Stimulated activated naive CD4-positive, alpha-beta T cell (primary cell): ENCODE measurements at regions not wholly inside any gene's neighbourhood (a gene's known extent, or its start where the extent isn't known, plus 50 kb on each side); places are given as distances from the start of the nearest gene placed in this dataset.
"Not testable (repeated sequence)": the region's sequence is repeated elsewhere in the genome, so short reads cannot be mapped to it uniquely, and the experiment has no call there.

Experiments
- DNase-seq, 6 experiments: peaks; one replicate each; lab custom pipeline; 2025; lab: John Stamatoyannopoulos, UW

GRCh38 chr9:22225856-22226255, 216.8 kb upstream of the CDKN2B start:
- not testable (repeated sequence) for DNase-seq

- no peak for DNase-seq
These were observed 218.6 kb upstream of the DMRTA1 start for GRCh38 chr9:22227986-22228385.

GRCh38 chr9:22228542-22228941, 218.1 kb upstream of the DMRTA1 start:
- DNase-seq, result no peak

- no peak for DNase-seq
These were observed 217.6 kb upstream of the DMRTA1 start for GRCh38 chr9:22229069-22229468.

DNA sequence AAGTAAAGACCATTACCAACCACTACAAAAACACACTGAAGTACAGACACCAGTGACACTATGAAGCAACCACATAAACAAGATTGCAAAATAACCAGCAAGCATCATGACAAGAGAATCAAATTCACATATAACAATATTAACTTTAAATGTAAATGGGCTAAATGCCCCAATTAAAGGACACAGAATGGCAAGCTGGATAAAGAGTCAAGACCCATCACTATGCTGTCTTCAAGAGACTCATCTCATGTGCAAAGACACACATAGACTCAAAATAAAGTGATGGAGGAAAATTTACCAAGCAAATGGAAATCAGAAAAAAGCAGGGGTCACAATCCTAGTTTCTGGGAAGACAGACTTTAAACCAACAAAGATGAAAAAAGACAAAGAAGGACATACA, 215.3 kb upstream of the DMRTA1 start:
- not testable (repeated sequence) for DNase-seq

DNA sequence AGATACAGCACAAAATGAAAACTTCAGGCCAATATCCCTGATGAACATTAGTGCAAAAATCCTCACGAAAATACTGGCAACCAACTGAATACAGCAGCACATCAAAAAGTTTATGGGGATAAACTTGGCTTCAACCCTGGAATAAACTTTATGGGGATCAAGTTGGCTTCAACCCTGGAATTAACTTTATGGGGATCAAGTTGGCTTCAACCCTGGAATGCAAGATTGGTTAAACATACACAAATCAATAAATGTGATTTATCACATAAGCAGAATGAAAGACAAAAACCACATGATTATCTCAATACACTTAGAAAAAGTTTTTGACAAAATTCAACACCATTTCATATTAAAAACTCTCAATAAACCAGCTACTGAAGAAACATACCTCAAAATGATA, 213.7 kb upstream of the DMRTA1 start:
- DNase-seq, result no peak

- no peak for DNase-seq
These were observed 208.9 kb upstream of the DMRTA1 start for GRCh38 chr9:22237497-22238363.

DNA sequence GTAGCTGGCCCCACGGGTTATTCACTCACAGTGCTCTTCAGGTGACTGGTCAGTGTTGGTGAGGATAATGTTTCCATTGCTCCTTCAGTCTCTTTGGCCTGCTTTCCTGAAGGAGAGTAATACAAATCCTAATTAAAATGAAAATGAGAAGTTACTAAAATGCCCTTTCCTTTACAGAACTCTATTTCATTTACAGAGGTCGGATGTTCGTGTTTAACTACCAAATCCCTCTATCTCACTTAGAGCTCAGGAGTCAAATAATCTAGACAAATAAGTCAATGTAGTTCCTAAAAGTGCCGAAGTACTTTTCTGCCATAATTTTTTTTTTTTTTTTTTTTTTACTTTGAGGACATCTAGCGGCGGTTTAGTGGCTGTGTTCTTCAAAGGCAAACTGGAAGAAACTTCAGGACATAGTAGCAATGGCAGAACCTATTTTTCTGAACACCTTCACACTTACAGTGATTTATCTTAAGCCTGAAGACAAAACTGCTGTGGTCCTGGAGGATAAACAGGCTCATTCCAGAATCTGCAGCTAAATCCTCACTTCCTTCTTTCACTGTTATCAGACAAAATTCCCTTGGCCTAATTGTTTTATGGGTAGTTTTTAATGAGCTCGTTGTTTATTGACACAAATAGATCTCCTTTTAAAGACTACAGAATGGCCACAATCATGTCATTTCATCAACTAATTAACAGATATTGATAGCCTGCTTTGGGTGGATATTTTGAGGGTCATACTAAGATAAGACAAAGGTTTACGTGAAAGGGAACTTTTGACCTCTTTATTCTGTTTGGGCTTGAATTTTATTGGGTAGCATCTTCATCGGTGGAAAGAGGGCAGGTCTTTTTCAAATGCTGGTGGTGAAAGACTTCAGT, 207.6 kb upstream of the DMRTA1 start:
- peak in 2 of 6 experiments; percentile 4 to 16 for DNase-seq

- no peak for DNase-seq
These were observed 206.0 kb upstream of the DMRTA1 start for GRCh38 chr9:22240619-22241018.

DNA sequence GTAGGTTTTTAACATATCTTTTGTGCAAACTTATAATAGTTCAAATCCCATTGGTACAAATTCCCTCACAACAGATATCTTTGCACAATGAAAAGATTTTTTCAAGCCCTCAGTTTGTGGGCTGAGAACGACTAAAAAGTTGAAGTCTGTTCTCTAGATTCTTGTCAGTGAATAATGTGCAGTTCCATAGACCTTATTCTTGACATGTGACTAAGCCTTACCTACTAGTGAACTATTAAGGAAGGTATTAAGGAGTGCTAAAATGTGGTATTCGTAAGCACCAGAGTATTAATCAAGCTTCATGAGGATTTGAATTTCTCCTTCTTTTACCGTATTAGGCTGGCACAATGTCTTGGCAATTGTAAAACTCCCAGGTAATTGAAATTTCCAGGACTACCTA, 205.6 kb upstream of the DMRTA1 start:
- no peak for DNase-seq

DNA sequence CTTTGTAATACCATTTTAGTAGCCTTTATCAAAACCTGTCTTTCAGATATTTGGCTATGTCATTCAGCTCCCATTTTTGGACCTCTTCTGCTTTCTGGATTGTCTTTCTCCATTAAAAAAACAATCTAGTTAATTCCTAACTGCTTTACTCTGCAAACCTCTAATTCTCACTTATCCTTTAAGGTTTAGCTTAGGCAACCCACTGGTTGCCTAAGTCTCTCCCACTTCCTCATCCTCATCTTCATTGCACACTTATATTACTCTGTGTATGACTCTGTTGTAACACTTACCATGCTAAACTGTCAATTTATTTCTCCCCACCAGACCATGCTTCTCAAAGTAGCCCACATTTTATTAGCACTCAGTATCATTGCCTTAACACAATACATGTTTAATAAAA, 205.0 kb upstream of the DMRTA1 start:
- DNase-seq, result no peak

DNA sequence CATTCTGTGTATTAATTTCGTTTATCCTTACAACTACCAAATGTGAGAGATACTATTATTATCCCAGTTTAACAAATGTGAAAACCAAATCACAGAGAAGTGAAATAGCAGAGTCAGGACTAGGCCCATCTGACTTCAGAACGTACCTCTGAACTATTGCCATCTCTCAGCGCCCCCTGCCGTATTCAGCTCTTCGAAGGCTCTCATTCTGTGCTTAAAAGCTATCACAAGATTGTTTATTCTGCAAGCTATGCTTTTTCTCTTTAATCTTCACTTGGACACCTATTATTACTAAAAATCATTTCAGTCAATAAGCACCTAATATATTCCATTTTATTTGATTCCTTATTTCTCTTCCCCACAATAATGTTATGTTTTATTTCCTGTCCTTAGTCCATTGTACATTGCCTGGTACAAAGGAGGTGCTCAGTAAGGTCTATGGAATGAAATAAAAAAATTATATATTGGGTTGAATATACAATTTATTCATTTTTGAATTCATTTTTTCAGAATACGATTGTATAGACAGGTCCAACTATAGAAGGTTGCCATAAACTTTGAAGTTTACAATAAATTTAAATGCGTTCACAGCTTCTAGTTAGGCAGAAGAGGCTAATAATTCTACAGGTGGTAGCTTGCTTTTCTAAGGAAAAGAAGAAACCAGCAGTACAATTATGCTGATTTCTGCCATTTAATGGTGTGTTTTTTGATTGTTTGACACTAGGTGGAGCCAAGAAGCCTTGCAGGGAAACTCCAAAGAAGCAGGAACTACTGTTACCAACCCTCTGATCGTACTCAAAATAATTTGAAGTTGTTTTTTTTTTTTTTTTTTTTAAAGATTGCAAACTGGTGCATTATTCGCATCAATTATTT, 202.2 kb upstream of the DMRTA1 start:
- peak in 2 of 6 experiments; percentile 6 to 17 for DNase-seq

- no peak for DNase-seq
These were observed 191.3 kb upstream of the DMRTA1 start for GRCh38 chr9:22255337-22255736.

DNA sequence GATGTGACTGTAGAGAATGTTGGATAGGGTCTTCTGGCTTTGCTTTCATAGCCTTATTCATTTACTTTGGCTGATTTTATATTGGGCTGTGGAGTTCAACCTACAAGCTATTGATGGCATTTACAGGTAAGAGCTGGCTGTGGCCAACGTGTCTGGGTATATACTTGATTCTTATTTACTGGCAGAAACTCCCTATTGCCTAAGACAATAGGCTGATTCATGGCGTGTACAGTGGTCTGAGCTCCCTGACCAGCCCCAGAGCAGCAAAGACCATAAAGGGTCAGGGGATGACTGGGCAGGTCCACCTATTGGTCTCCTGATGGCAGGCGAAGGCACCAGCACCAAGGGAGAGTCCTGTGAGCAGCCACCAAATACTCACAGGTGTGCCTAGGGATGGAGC, 190.2 kb upstream of the DMRTA1 start:
- DNase-seq, result no peak

- no peak for DNase-seq
These were observed 189.4 kb upstream of the DMRTA1 start for GRCh38 chr9:22257026-22257816.

GRCh38 chr9:22265038-22265437, 181.6 kb upstream of the DMRTA1 start:
- DNase-seq, result no peak

GRCh38 chr9:22265534-22265933, 181.1 kb upstream of the DMRTA1 start:
- DNase-seq, result no peak

- DNase-seq, result no peak
These were observed 172.1 kb upstream of the DMRTA1 start for GRCh38 chr9:22274477-22274876.

DNA sequence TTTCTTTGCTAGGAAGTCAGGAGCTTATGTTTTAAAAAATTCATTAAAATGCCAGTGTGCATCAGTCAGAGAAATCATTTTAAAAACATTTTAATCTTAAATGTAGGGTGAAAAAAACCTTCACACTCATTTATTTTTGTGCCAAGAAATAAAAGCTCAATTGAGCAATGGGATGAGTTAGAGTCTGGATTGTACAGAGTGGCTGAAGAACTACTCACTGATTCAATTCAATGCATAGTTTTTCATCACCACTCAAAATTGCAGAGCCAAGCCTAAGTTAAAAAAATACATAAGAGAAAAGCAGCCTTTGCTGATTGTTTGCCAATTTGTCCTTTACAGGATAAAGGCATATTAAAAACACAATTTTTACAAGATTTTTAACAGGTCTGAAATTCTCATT, 168.2 kb upstream of the DMRTA1 start:
- no peak for DNase-seq

DNA sequence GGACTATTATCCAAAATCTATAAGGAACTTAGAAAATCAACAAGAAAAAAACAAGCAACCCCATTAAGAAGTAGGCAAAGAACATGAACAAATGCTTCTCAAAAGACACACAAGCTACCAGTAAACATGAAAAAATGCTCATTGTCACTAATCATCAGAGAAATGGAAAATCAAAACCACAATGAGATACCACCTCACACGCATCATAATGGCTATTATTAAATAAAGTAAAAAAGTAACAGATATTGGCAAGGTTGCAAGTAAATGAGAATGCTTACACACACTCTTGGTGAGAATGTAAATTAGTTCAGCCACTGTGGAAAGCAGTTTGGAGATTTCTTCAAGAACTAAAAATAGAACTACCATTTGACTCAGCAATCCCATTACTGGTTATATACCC, 167.0 kb upstream of the DMRTA1 start:
- DNase-seq, result no peak

- no peak for DNase-seq
These were observed 161.6 kb upstream of the DMRTA1 start for GRCh38 chr9:22285066-22285465.
